Endothelial cell of umbilical vein (primary cell): ENCODE measurements at regions not wholly inside any gene's neighbourhood (a gene's known extent, or its start where the extent isn't known, plus 50 kb on each side); places are given as distances from the start of the nearest gene placed in this dataset.

Source experiments
- BruUV-seq: library from RNA; stranded (reverse); fragments of 400-500 nt; replicated peaks from 2 replicates; lab custom pipeline; 2021; lab: Mats Ljungman, UMichigan
- CTCF ChIA-PET: fragments of 300-600, 350-600 bp; sonication (Branson Sonifier 250); formaldehyde crosslinking; loops from one replicate; lab custom pipeline; 2021; ENCODE audit warnings: antibody characterized with exemption, inconsistent platforms; lab: Charles Lee
- POLR2A ChIA-PET: fragments of 300-600, 350-600 bp; sonication (Branson Sonifier 250); formaldehyde crosslinking; loops from one replicate; lab custom pipeline; 2021; ENCODE audit warnings: antibody characterized with exemption, inconsistent platforms; lab: Charles Lee
- DNase-seq: peaks from one replicate; pipeline ENCODE4 v3.0.0-alpha.2; 2011; ENCODE audit warnings: low read depth, low spot score
- FAIRE-seq: peaks from 2 replicates; lab custom pipeline; 2011; peaks lifted over from hg19 to GRCh38; lab: Jason Lieb, UNC
- H2AFZ ChIP-seq: 2 replicates; pipeline ENCODE4 v1.6.0; 2012; ENCODE audit warnings: low read depth, low read length, control low read depth, inconsistent platforms
- H3K27ac ChIP-seq: 2 replicates; pipeline ENCODE4 v1.5.1; 2011; ENCODE audit warnings: low read depth, mild to moderate bottlenecking, control low read depth, low read length, moderate library complexity; ENCODE audit not compliant: insufficient read depth
- H3K27me3 ChIP-seq, 2 experiments: 2 replicates each; pipeline versions ENCODE4 v1.6.0 to v1.6.1; 2011; ENCODE audit warnings: low read length in 2 of 2, mixed read lengths in 1 of 2; ENCODE audit not compliant: control insufficient read depth in 2 of 2, insufficient read depth in 2 of 2
- H3K36me3 ChIP-seq, 2 experiments: 2 replicates in 1 of 2; 3 replicates in 1 of 2; pipeline ENCODE4 v1.5.1; 2011; ENCODE audit warnings: low read length in 2 of 2, mild to moderate bottlenecking in 1 of 2, moderate library complexity in 1 of 2; ENCODE audit not compliant: control insufficient read depth in 2 of 2, insufficient read depth in 2 of 2; ENCODE audit errors: extremely low read depth in 1 of 2
- H3K4me1 ChIP-seq: 3 replicates; pipeline ENCODE4 v1.5.1; 2011; ENCODE audit warnings: mild to moderate bottlenecking, low read length; ENCODE audit not compliant: control insufficient read depth, insufficient read depth; ENCODE audit errors: extremely low read depth
- H3K4me2 ChIP-seq: 2 replicates; pipeline ENCODE4 v1.6.1; 2011; ENCODE audit warnings: low read length, control low read depth, mixed read lengths; ENCODE audit not compliant: insufficient read depth
- H3K4me3 ChIP-seq, 3 experiments: fragments of 200-600 bp in 1 of 3; sonication (generic), shearing (Covaris generic) in 1 of 3; replicated peaks in 1 of 3; 2 replicates each; pipeline ENCODE4 v1.5.1; 2011 to 2016; ENCODE audit warnings: control low read depth in 3 of 3, low read length in 3 of 3, mild to moderate bottlenecking in 2 of 3, inconsistent platforms in 1 of 3, low read depth in 1 of 3, moderate library complexity in 1 of 3; ENCODE audit not compliant: insufficient read depth in 1 of 3
- H3K79me2 ChIP-seq: 2 replicates; pipeline ENCODE4 v1.6.0; 2012; ENCODE audit warnings: low read length, inconsistent platforms; ENCODE audit not compliant: control insufficient read depth, insufficient read depth
- H3K9ac ChIP-seq: replicated peaks from 2 replicates; pipeline ENCODE3; 2011; ENCODE audit warnings: low read length, control low read depth; ENCODE audit not compliant: insufficient read depth; ENCODE audit errors: extremely low read depth
- H3K9me1 ChIP-seq: replicated peaks from 3 replicates; pipeline ENCODE4 v1.6.0; 2011; ENCODE audit warnings: mild to moderate bottlenecking, low read length; ENCODE audit not compliant: control insufficient read depth, insufficient read depth; ENCODE audit errors: extremely low read depth
- H3K9me3 ChIP-seq: replicated peaks from 2 replicates; pipeline ENCODE4 v1.5.1; 2012; ENCODE audit warnings: low read length, inconsistent platforms; ENCODE audit not compliant: control insufficient read depth, insufficient read depth
- H4K20me1 ChIP-seq: replicated peaks from 2 replicates; pipeline ENCODE3; 2011; ENCODE audit warnings: mild to moderate bottlenecking, low read length; ENCODE audit not compliant: control insufficient read depth, insufficient read depth; ENCODE audit errors: extremely low read depth
- CTCF ChIP-seq, 2 donors: IDR thresholded peaks; 1 replicate in 1 of 2; 2 replicates in 1 of 2; pipeline ENCODE4 v1.5.1; 2011; ENCODE audit warnings: low read length in 2 of 2, mild to moderate bottlenecking in 2 of 2, moderate library complexity in 2 of 2, control low read depth in 1 of 2, inconsistent platforms in 1 of 2, low read depth in 1 of 2; ENCODE audit not compliant: insufficient read depth in 1 of 2; ENCODE audit errors: extremely low read depth in 1 of 2
- EZH2 ChIP-seq: IDR thresholded peaks from 2 replicates; pipeline ENCODE4 v1.6.1; 2012; ENCODE audit warnings: borderline replicate concordance, low read depth, mild to moderate bottlenecking, moderate library complexity, low read length, inconsistent platforms; ENCODE audit not compliant: severe bottlenecking
- FOS ChIP-seq: IDR thresholded peaks from 2 replicates; pipeline ENCODE4 v1.6.1; 2011; ENCODE audit warnings: mild to moderate bottlenecking, low read length, moderate library complexity, borderline replicate concordance; ENCODE audit not compliant: insufficient read depth
- GATA2 ChIP-seq: IDR thresholded peaks from 2 replicates; pipeline ENCODE4 v1.7.0; 2011; ENCODE audit warnings: low read depth, mild to moderate bottlenecking, moderate library complexity, mixed read lengths, low read length; ENCODE audit not compliant: insufficient read length, insufficient read depth
- JUN ChIP-seq: IDR thresholded peaks from 2 replicates; pipeline ENCODE4 v1.6.1; 2011; ENCODE audit warnings: borderline replicate concordance, low read depth; ENCODE audit not compliant: insufficient read length, insufficient read depth
- MAX ChIP-seq: IDR thresholded peaks from 2 replicates; pipeline ENCODE4 v1.6.1; 2011; ENCODE audit not compliant: insufficient read depth, insufficient read length
- MYC ChIP-seq: IDR thresholded peaks from one replicate; pipeline ENCODE4 v1.6.1; 2011; ENCODE audit warnings: mild to moderate bottlenecking, low read depth, low read length
- POLR2A ChIP-seq: IDR thresholded peaks from 2 replicates; pipeline ENCODE4 v1.6.1; 2012; ENCODE audit warnings: low read depth, mild to moderate bottlenecking, control low read depth, low read length
- POLR2AphosphoS5 ChIP-seq: IDR thresholded peaks from 2 replicates; pipeline ENCODE4 v1.6.1; 2012; ENCODE audit warnings: low read depth, mild to moderate bottlenecking, control low read depth, low read length, moderate library complexity; ENCODE audit not compliant: insufficient read depth
- dilution Hi-C: fragments of 300-500 bp; cut with MboI; formaldehyde crosslinking; loops from one replicate; pipeline ENCODE4 v1.15.0; 2019; ENCODE audit warnings: low sequenced_read_pairs; ENCODE audit not compliant: extremely low pct_ligation_motif_present
- intact Hi-C: fragments of 100-400 bp; cut with micrococcal nuclease; formaldehyde crosslinking; loops from one replicate; pipeline ENCODE4 v1.10.0; 2022

- Histone ChIP-seq H3K79me2 (no peaks in the 10 kb centered on the region), H3K4me2 (no peak overlapping the region), H4K20me1 (no peaks in the 10 kb centered on the region), H3K9me1 (no peaks in the 10 kb centered on the region), H3K27ac (no peak overlapping the region), H3K4me1 (no peaks in the 10 kb centered on the region), H3K27me3 (no peaks in the 10 kb centered on the region), H2AFZ (no peak overlapping the region), H3K4me3 (no peak overlapping the region), H3K9me3 (no peaks in the 10 kb centered on the region), H3K36me3 (no peaks in the 10 kb centered on the region), H3K9ac (no peak overlapping the region)
- DNase-seq (no peak), FAIRE-seq (no peak)
- intact Hi-C loops, result no loop called here
- BruUV-seq, result no TSS peak
- dilution Hi-C loops, result no loop called here
- ChIA-PET CTCF (interaction anchor here (1.4 kb wide), 1 partner anchor 12 kb away, joined by 3 read pairs; no protein-coding TSS in a partner anchor), POLR2A (no interaction called here)
- TF ChIP-seq FOS (no peak), EZH2 (no peak), POLR2AphosphoS5 (no peak), JUN (no peak), POLR2A (no peak), MYC (no peak), CTCF (IDR thresholded peaks at IDR 0.05; ENCODE audit: extremely low read depth in 1 of 2, insufficient read depth in 1 of 2, low read depth in 1 of 2, low read length in 2 of 2) (no peak), MAX (no peak), GATA2 (no peak)
Measured at GRCh38 chr12:111099186-111099585, 178.8 kb upstream of the MYL2 start.
